GM21619 (cell line): ENCODE measurements at regions not wholly inside any gene's neighbourhood (a gene's known extent, or its start where the extent isn't known, plus 50 kb on each side); places are given as distances from the start of the nearest gene placed in this dataset.

Experiments used
- ATAC-seq: cut with Tn5 transposase; IDR thresholded peaks from one replicate; pipeline ENCODE4 v1.9.1; 2021; ENCODE audit not compliant: unreplicated experiment

DNA sequence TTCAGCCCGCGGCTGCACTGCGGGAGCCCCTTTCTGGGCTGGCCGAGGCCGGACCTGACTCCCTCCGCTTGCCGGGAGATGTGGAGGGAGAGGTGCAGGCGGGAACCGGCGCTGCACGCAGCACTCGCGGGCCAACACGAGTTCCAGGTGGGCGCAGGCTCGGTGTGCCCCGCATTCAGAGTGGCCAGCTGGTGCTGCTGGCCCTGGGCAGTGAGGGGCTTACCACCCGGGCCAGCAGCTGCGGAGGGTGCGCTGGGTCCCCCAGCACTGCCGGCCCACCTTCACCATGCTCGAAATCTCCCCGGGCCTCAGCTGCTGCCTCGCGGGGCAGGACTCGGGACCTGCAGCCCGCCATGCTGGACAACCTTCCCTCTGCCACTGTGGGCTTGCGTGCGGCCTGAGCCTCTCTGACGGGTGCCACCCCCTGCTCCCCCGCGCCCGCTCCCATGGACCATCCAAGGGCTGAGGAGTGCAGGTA lies 733.5 kb upstream of the CCDC54 start:
- ATAC-seq, result no peak

DNA sequence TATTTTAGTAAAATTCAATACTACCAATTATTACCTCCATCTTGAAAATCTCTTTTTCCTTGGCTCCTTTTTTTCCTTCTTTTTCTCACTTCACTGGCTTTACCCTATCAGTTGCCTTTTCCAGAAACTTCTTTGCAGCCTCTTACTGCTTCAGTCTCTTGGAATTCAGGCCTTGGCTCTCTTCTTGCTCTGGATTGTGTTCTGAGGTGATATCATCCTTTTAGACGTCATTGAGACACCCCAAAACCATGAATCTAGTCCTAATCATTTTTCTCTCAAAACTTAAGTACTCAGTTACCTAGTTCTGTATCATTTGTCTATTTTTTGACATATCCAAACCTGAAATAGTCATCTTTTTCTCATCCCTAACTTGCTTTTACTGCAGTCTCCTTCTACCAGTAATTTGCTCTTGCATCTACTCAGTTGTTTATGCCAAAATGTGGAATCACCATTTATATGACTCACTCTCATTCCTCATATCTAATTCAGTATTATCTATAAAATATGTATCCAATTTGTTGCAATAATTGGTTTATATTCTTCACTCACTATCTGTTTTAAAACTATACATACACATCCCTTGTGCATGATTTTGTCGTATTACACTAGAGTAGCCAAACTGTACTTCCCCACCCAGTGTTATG lies 703.2 kb upstream of the CCDC54 start:
- ATAC-seq, result no peak

- ATAC-seq, result no peak
These were observed 701.8 kb upstream of the CCDC54 start for GRCh38 chr3:106675451-106675850.

GRCh38 chr3:106678657-106679390 lies 698.4 kb upstream of the CCDC54 start:
- no peak for ATAC-seq

DNA sequence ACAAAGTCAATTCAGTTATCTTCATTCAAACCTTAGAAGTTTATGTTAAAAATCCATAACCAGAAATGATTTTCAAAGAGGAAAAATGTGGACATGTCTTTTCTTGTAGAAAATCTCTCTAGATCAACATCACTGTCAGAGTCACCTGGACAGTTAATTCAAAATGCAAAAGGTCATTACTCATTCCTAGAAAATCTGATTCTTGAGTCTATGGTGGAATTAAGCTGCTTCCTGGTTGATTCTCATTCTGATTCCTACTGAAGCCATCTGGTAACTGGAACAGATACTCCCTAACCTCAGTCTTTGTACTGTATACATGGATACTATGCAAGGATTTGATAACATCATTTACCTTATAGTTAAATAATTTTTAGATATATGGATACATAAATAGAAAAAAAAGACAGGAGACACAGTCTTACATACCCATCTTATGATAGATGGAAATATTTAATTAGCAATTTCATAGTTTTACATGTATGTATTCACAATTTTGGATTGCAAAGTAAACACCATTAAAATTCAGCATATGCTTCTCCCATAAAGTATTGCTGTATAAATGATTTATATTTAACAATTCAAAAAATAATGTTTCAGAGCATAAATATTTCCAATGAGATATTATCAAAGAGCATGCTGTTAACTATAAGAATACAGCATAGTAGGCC lies 693.2 kb upstream of the CCDC54 start:
- no peak for ATAC-seq

DNA sequence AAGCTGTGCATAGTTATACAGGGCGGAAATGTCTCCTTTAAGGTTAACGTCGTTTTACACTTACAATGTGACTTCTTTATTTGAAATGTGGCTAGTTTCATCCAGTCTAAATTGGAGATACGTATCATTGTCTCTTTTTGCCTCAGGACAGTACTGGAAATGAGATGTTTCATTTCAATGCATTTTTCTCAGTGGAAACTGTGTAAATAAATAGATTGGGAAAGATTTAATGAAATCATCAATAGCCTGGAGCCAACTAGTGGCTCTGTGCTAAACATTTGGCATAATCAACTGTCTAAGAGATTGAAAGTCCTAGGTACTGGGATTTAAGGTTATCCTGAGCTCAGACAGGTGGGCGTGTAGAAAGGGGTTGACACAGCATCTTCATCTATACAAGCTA lies 691.5 kb upstream of the CCDC54 start:
- no peak for ATAC-seq

- ATAC-seq, result no peak
These were observed 689.3 kb upstream of the CCDC54 start for GRCh38 chr3:106687905-106688304.

GRCh38 chr3:106688464-106688863 lies 688.8 kb upstream of the CCDC54 start:
- ATAC-seq, result no peak

DNA sequence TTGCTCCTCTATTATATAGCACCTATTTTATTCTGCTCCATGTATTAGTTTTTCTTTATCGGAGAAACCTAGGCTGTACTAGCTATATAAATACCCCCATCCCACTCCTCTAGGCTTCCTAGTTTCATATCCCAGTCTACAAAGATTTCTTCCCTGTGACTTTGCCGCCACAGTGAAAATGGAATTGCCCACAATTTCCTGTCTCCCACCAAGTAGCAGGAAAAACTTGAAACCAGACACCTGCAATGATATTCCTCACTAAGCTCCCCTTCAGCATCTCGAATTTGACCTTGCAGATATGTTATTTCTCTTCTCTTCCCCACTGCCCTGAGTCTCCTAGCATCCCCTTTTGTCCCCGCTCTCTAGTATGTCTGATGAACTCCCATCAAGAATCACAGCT lies 685.8 kb upstream of the CCDC54 start:
- no peak for ATAC-seq

GRCh38 chr3:106692624-106693023 lies 684.6 kb upstream of the CCDC54 start:
- no peak for ATAC-seq

GRCh38 chr3:106699122-106699521 lies 678.1 kb upstream of the CCDC54 start:
- ATAC-seq, result no peak

DNA sequence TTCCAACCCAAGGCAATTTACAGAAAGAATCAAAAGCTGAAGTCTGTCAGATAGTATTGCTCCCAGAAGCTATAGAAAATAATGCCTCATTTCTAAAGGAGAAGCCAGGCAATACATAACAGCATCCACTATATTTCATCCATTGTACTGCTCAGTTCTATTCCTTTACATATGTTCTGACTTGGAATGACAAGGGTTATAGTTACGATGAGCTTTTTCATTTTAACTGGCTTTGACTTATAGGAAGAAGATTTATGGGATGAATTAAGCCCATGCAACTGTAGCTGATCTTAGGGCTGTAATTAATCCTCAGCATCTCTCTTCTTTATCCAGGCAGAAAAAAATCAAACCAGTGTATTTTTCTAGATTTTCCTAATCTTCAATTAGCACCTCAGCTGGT lies 676.3 kb upstream of the CCDC54 start:
- no peak for ATAC-seq

DNA sequence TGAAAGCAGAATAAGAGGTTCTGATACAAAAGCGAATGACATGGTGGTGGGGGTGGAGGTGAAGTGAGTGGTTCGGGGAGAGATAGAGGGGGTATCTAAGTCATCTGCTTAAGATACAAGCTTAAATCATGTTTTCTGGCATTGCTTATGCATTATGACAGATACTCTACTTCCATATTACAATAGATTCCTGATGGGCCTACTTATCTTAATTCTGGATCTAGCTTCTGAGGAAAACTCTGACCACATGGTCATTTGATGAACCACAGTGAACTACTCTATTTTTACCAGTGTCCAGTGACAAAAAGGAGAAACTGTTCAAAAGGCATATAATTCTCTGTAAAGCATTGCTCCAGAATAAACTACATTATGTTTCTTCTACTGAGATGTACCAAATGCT lies 673.7 kb upstream of the CCDC54 start:
- ATAC-seq, result no peak

DNA sequence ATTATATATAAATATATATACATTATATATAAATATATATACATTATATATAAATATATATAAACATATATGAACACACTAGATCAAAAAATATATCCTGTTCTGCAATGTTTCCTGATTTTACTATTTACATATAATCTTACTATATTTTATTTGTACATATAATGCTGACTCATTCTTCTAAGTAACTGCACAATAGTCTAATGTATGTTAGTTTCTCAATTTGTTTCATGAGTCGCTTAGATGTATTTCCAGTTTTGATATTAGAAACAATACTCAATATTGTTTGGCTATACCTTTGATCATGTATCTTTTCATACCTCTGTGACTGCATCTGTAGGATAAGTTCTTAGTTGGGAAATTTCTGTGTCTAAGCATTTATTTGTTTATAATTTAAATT lies 669.9 kb upstream of the CCDC54 start:
- no peak for ATAC-seq

GRCh38 chr3:106710596-106710995 lies 666.6 kb upstream of the CCDC54 start:
- no peak for ATAC-seq

DNA sequence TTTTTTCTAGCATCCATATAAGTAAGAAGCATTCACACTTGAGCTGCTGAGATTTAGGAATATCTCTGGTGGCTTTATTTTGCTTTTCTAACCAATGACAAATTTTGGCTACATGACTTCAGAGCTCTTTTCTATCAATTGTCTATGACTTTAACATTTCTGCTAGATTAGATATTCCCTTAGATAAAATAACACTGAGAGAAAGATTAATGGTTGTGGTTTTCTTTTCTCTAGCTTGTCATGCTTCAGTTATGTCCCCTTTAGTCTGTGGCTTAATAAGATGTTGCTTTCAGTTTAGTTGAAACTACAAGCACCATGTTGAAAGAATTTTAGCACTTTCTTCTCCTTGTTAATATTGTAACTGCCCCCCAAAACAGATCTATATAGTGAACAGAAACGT lies 665.6 kb upstream of the CCDC54 start:
- no peak for ATAC-seq

DNA sequence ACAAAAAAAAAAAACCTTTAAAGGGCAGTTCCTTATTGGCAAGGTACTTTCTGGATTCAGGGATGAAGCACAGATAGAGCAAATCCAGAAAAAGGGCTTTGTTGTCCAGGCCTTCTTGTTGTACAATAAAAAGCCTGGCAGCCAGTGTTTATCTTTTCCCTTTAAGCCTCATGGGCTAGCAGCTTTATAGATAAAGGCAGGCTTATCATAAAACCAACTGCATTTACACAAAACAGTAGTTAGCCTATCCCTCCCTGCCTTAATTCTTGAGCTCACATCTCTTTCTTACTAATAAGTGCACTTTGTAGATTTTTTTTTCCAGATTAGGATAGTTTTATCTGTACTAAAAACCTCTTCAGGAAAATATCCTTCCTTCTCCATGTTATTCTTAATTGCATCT lies 662.8 kb upstream of the CCDC54 start:
- no peak for ATAC-seq

GRCh38 chr3:106715286-106715685 lies 662.0 kb upstream of the CCDC54 start:
- ATAC-seq, result no peak

GRCh38 chr3:106717178-106717780 lies 660.0 kb upstream of the CCDC54 start:
- no peak for ATAC-seq

DNA sequence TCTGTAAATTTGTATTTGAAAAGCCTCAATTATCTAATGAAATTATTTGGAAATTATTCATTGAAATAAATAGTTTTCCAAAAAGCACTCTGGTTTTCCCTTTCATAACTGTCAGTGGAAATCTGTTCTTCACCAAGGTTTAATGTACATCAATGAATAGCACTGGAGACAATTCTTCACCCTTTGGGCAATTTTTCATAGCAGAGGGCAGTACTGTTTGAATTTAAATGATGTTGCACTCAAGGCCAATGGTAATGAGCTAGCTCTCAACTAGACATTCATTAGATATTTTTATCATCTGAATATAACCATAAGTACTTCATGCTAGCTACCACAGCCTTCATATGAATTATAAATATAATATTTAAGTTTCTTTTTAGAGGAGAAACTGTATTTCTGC lies 658.2 kb upstream of the CCDC54 start:
- ATAC-seq, result no peak

DNA sequence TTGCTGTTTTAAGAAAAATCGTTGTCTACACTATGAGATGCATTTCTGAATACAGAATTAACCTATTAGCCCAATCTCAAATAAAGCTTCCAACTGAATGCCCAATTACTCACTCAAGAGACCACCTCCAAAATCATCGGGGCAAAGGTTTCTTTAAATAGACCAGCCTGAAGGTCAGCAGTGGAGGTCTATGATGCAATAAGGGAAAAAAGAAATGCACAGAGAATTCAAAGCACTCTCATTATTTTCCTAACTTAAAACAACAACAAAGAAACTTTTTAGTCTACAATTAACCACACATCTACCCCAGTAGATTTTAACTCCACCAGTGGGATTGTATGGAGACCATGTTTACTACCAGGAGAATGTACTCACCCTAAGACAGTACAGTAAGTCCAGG lies 657.7 kb upstream of the CCDC54 start:
- ATAC-seq, result no peak

GRCh38 chr3:106720510-106720909 lies 656.7 kb upstream of the CCDC54 start:
- no peak for ATAC-seq
